ENCODE measurements at regions not wholly inside any gene's neighbourhood (a gene's known extent, or its start where the extent isn't known, plus 50 kb on each side); places are given as distances from the start of the nearest gene placed in this dataset.

DNA sequence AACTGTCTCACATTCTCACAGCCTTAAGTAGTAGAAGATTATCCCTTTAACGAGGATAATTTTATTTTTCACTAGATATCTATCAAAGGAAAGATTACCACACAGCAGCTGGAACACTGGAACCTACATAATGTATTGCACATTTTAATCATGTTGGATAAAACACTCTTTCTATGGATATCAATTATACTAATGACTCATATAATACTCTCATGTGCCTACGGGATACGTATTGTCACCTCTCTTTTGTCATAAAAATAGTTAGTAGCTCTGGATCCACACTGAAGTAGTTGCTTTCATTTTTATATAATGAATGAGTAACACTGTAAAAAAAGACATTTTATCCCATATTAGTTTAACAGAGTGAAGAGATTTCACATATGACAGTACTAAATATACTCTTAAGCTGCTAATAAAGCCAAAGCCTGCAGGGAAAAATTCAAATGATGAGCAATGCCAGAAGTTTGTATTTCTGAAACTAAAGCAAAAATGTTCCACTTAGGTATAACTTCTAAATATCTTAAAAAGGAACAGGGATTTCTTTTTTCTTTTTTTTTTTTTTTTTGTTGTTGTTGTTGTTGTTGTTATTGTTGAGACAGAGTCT, 408.7 kb upstream of the PKN2 start:
- peak; percentile 7 for DNase-seq

- peak; percentile 82 for DNase-seq
Observed at GRCh38 chr1:88276163-88276562, 407.9 kb upstream of the PKN2 start.

- DNase-seq: peak; percentile 29
Observed at GRCh38 chr1:88284066-88284465, 400.0 kb upstream of the PKN2 start.

DNA sequence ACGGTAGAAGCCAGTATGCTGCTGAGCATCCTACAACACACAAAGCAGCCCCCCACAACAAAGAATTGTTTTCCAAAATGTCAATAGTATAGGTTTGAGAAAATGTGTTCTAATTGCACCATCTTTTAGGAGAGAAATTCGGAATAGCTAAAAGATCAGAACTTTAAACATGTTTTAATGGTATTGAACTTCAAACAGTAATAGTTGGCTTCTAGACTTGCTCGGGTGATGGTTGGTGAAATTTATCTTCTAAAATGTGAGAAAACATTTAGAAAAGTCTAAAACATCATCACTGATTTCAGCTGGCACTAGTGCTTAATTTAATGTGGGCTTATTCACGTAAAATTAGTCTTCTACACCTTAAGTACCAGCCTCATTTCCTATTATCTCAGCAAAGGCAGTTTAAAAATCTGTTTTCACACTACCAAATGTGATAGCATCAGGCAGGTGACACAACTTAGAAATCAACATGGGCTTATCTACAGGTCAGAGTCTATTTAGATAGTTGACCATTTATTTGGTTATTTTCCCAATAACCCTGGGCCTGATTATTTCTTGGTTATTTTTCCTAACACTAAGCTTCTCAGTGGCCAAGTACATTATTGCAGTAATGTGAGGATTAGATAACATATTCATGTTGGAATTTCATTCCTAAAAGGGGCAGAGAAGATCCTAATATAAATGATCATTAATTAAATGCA, 399.3 kb upstream of the PKN2 start:
- no peak for DNase-seq

DNA sequence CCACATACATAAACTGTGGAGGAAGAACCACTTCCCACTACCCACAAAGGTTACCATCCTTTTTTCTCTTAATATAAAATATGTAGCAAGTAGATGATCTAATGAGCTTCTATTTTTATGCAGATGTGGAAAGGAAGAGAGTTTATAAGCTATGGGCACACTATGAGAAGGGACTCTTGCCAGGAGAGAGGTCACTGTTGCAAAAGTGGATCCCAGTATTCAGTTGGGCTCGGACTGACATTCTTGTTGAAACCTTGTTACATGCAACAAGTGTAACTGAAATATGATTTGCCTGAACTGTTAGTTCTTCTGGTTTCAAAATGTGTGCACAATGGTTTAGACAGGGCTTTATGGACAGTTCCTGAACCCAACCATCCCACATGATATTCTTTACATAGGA, 397.4 kb upstream of the PKN2 start:
- DNase-seq: no peak

GRCh38 chr1:88288571-88288970, 395.5 kb upstream of the PKN2 start:
- no peak for DNase-seq

GRCh38 chr1:88289401-88290102, 394.5 kb upstream of the PKN2 start:
- DNase-seq: no peak

DNA sequence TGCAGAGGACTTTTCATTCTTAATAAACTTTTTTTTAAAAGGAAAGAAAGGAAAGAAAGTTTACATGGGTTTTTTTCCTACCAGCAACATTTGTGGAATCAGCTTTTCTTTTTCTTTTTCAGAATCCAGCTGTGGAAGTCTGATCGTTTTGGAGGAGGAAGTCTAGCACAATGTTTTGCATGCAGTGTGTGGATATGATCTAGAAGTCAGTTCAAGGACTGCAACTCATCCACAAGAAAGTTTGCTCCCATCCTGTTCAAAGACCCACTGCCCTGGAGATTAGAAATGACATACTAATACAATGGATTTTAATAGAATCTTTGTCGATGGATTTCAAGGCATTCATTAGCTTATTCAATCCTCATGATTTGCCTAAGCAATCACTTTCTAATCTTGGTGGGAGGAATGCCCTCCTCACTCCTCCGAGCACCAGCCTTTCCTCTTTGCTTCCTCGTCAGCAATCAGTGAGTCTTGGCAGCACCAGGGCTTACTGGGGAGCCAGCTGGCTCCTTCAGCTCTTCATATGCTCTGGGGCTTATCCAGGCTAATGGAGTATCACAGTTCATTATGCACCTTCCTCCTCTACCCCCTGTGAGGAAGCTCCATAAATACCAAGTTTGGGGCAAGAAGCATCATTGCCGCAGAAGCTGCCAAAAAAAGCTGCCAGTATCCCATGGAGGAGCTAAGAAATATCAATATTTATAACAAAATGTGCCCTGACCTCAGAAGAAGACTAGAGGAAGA, 392.3 kb upstream of the PKN2 start:
- no peak for DNase-seq

DNA sequence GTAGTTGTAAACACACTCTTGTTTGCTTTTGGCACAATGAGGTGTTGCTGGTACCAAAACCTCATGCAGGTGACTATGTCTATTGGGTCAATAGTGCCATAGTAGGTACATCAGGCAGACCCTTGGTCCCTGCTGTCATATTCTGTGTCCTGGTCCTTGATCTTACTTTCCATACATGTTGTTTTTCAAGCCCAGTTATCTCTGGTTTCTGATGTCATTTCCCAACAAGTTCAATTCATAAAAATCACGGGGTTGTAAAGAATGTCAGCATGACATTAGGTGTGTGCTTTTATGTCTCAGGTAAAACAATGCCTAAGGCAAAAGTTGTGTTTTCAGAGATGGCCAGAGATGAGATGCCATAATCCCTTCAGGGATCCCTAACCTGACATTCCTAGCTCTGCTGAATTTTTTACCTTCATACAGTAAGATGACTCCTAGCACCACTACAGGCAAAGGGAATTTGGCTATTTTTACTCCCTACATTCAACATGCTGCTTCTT, 390.3 kb upstream of the PKN2 start:
- no peak for DNase-seq

DNA sequence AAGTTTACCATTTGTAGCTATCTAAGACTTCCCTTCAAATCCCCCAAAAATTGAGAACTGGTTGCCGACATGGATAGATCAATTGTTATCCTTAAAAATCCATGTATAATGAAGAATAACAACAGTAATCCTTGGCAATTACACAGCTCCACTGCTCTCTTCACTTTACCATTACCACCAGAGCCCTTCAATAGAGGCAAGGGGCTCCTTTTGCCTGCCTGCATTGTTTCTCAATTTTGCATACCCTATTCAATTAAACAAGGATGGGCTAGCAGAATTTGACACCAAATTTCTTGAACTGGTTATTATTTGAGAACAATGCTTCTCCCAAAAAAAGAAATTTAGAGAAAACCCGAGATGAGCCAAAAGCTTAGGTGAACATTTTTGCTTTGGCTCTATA, 387.8 kb upstream of the PKN2 start:
- DNase-seq: no peak

DNA sequence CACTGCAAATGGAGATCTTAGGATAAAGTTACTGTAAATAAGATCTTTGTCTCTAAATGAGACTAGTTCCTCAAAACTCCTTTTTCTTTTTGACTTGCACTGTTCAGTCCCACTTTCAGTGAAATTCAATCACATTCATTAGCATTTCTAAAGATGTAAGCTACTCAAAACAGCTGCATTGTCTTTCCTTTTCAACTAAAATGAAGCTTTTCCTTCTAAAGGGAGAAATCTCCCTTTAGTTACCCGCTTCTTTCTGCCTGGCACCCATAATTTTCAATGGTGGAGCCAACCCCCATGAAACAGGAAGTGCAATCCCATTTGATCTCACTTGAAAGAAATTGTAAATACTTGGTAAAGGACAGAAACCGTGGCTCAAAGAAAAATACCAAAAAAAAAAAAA, 387.4 kb upstream of the PKN2 start:
- DNase-seq: no peak

DNA sequence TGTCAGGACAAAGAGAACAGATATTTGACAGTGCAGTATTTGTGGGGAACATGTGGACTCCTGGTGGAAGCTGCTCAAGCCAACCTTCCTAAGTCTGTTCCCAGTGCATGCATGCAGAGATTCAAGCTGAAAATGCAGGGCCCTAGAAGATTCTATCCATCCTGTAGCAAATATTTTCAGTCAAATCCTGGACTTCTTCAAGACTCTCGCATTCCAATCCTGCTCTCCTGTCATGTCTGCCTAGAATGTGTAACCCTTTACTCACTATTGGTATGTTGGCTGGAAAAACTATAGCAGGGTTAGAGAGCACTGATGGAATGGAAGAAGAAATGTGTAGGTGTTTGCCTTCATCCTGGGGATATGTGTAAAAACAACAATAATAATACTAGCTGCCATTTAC, 385.6 kb upstream of the PKN2 start:
- peak; percentile 50 for DNase-seq

- no peak for DNase-seq
Observed at GRCh38 chr1:88300752-88301263, 383.3 kb upstream of the PKN2 start.

DNA sequence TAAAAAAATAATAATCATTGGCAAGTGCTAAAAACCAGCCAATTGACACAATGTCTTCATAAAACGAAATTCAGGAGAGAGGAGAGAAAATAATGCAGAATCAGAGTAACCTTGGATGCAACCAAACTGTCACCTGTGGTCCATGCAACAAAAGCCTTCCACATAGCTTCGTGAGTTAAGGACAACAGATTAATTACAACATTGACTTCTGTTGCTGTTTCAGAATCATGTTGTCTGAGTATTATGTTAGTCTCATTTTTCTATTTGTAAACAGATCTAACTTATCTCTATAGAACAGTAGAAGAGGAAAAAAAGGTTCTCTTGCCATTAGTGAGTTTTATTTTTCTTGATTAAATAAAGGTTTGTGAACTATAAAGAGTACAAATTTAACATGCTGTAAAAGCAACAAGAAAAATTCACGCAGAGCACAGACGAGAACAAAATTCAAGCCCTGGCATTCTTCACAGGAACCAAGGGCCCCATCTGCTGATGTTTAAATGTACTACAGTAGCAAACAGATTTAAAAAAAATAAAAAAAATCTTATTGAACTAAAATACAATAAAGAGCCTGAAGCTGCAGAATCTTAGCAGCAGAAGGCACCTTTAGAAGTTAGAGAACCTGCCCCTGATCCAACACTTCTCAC, 381.1 kb upstream of the PKN2 start:
- DNase-seq: peak; percentile 57

GRCh38 chr1:88311265-88311664, 372.8 kb upstream of the PKN2 start:
- DNase-seq: no peak

GRCh38 chr1:88311907-88312306, 372.2 kb upstream of the PKN2 start:
- no peak for DNase-seq

GRCh38 chr1:88317396-88317795, 366.7 kb upstream of the PKN2 start:
- no peak for DNase-seq

DNA sequence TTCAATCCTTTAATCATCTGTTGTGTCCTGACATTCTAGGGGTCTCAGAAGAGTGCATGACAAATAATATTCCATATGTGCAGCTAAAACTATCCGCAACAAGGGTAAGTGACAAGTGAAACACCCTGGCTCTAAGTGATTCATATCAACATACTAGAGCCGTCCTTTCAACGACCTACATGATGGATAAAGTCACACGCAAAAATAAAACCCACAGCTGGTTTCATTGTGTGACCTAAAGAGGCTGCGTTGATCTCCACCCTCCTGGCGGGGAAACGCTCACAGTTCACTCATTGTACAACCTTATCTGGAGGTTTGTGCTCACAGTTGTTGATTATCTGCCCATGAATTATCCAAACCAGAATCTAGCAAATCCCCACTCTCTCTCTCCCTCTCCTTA, 365.3 kb upstream of the PKN2 start:
- peak; percentile 4 for DNase-seq

DNA sequence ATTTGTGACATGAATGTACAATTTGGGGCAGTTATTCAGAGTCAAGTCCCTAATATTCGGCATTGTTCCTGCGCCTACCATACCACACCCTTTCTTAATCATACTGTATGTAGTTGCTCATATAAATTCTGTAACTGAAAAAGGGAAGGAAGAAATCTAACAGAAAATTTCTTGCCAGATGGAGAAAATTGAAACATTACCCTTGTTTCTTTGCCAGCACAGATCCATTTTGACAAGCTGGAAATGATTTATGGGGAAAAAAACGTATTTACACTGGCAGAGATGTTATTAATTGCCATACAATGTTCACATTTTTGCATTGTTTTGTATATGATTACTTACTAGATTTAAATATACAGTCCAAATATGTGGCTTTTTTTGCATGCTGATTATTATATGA, 363.8 kb upstream of the PKN2 start:
- DNase-seq: no peak

DNA sequence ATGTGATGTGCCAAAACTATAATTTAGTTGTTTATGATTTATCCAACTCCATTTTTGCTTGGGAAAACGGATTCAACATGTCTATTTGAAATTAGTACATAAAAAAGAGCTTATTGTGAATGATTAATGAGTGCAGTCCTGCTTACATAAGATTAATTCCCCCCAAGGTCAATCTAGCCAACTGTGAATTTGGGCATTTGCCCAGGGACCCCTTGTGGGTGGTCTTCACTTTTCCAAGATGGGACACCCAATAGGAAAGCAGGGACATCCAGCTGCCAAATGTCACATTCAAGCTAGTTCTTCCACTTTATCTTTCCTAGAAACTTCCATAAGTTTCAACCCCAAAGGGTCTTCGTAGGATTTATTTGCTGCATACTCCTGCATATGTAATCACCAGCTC, 362.4 kb upstream of the PKN2 start:
- no peak for DNase-seq

DNA sequence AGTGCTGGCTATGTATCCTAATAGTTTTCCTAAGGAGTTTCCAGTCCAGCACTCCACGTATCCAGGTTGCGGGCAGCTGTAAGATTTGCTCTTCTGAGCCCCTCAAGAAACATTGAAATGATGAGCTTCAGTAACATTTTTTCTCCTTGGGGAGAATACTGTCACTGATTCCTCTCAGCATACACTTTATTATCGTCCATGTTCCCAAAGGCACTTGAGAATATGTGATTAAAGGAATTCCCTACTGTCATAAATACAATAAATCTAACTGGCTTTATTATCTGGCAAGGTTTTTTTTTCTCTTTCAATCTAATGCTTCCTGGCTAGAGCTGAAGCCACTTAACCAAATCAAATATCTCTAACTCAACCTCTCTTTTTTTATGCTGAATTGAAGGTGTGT, 359.2 kb upstream of the PKN2 start:
- DNase-seq: no peak

DNA sequence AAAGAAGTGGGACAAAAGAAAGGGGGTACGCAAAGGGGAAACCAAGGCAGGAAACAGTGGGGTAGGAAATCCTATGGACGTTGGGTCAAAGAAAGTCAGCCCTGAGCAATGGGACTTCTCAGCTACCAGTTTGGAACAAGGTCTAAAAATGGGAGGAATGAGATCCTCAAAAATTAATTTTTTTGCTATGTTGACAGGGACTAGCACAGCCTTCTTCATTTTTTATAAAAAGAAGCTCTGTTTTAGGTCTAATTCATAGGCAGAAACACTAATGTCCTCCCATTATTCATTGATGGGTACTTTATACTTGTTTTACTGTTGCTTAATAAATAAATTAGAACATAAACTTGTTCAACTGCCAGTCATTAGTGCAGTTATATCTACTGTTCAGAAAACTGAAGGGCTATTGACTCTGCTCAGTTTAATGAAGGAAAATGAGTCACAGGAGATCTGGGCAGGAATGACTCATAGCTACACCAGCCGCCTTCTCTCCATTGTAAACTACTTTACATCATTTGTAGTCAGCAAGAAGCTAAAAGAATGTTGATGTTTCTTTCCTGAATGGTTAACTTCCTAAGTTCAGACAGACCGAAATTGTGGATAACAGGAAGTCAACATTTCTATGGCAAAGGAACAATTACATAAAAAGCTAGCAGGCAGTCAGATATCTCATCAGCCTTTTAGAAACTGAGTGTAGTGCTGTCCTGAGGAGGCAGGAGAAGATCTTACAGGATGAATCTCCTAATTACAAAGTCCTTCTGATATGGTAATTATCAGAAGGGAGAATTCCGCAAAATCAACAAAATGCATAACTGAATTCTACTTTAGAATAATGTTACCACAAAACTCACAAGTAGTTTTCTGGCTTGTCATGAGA, 356.4 kb upstream of the PKN2 start:
- DNase-seq: peak; percentile 91

All from fibroblast of upper back skin (primary cell).